ENCODE measurements at regions not wholly inside any gene's neighbourhood (a gene's known extent, or its start where the extent isn't known, plus 50 kb on each side); places are given as distances from the start of the nearest gene placed in this dataset.
"Not testable (repeated sequence)": the region's sequence is repeated elsewhere in the genome, so short reads cannot be mapped to it uniquely, and the experiment has no call there.

DNA sequence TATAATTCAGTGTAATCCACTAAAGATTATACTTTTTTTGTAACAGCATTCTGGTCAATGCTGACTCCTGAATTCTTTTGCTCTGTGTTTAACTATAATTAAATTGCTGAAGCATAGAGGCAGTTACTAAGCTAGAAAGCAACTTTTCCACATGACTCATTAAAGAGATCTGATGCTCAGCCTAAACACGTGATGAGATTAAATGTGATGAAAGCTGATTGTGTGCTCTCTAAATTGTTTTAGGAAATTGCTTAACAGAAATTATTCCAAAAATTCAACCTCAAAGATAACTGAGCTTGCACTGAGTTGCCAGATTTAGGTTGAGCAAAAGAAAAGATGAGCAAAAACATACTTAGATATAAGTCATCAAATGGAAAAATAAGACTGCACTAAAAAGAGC, 1033.6 kb downstream of the FAM181B start:
- DNase-seq: no peak

DNA sequence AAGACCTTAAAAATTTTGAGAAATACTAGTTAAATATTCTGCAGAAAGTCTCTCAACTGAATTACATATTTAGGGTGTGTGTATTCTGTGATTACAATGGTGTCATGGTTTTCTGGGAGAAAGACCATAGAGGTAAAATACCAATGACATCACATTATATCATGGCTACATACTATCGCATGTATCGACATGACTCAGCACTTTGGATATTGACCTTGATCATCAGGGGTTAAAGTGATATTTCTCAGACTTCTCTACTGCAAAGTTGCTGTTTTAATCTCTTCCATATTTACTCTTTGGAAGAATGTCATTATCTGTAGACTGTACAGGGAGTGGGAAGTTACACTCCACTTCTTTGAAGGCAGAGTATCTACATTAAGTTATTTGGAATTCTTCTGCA, 1046.6 kb downstream of the FAM181B start:
- no peak for DNase-seq

DNA sequence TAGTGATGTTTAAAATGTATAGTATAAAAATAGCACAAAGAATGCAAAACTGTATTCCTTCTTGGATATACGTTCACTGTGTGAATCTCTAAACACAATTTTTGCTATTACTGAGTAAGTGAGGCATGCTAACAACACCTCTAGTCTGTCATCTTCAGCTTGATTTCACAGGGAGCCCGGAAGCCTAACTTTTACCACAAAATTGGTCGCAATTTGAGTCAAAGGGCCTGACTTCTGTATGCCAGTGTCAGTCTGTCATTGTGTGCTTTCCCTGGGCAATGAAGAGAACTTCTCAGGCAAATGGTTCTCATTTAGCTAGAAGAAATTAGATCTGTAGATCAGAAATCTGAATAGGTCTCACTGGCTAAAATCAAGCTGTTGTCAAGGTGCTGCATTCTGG, 1059.5 kb downstream of the FAM181B start:
- DNase-seq: no peak

DNA sequence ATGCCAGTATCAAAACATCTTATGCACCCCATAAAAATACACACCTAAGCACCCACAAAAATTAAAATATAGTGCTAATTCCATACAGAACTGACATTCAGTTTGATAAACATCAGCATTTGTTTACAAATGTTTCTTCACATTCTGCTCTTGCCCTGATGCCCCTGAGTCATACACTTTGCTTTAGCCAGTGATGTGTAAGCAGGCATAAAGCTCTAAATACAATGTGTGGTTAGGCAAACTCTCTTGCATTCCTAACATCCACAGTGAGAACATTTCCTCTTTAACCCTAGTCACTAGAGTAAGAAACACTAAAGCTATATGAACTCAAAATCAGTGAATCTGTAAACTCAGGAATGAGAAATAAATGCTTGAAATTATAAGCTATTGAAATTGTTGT, 1060.7 kb downstream of the FAM181B start:
- DNase-seq: no peak

DNA sequence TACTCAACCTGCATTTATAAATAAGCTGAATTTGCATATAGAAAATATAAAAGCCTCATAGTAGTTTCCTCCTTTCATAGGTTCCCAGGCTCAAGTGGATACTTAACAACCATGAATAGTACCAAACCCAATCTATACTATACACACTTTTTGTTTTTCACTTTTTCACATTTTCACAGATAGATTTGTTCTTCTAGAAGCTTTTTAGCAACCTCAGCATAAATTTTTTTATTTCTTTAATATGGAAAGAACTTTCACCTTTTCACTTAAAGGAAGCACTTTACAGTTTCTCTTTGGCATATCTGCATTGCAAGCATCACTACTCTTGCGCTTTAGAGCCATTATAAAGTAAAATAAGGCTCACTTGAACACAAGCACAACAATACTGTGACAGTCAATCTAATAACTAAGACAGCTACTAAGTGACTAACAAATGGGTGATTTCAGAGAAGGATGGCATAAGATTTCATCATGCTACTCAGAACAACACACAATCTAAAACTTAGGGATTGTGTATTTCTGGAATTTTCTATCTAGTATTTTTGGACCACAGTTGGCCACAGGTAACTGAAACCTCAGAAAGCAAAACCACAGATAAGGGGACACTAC, 1063.6 kb downstream of the FAM181B start:
- no peak for DNase-seq

DNA sequence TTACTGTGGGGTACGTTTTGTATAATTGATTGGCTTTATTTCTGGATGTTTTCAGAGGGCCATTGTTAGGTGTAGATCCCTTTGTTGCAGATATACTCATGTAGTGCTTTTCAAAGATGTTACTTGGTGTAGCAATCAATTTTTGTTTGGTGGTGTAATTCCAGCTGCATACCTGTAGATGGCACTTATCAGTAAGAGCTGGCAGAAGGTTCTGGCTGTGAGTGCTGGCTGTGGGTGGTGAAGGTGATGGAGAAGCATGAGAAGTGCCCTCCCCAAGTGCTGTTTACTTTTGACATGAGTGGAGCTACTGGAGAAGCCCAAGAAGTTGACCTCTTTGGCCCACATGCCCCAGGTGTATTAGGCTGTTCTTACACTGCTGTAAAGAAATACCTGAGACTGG, 1074.9 kb downstream of the FAM181B start:
- peak; percentile 0 for DNase-seq

DNA sequence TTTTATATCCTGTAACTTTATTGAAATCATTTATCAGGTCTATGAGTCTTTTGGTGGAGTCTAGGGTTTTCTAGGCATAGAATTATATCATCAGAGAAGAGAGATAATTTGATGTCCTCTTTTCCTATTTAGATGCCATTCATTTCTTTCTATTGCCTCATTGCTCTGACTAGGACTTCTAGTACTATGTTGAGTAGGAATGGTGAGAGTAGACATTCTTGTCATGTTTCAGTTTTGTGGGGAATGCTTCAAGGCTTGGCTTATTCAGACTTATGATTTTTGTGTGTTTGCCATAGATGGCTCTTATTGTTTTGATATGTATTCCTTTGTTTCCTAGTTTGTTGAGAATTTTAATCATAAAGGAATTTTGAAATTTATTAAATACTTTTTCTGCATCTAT, 1078.3 kb downstream of the FAM181B start:
- DNase-seq: no peak

DNA sequence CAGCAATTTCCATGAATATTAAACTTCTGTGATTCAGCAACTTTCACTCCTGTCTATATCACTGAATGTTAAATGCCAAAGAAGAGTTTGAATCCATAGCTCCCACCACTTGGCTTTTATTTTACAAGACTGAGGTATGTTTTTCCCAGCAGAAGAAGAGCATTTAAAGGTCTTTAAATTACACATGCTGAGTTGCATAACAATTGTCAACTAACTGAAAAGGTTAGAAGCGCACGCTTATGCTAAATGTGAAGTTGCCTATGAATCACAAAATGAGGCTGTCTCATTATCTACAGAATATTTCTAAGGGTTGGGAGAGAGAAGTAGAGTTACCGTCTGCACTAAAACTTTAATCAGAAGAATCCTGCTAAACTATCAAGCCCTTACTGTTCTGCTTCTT, 1086.3 kb downstream of the FAM181B start:
- no peak for DNase-seq

DNA sequence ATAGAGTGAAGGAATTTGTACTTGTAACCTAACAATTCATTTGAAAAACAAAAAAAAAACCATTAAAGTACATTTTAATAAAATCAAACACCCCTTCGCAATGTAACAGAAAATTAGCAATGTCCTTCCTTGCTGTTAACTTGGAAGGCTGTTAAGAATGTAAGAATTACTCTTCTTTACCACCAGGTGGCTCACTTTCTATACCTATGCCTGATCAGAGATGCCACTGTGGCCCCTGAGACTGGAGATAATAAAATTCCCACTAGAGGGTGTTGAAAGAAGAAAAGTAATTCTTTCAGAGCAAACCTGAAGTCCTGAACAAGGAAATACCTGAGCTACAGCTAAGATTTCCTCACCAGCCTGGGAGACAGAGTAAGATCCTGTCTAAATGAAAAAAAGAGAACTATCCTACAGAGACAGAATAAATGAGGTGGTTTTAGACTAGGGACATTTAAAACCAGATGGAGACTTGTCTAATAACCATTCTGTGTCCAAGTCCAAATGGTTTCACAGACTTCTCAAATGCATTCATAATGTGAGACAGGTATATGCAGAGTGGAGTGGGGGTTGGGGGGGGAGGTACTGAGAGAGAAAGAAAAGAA, 1089.3 kb downstream of the FAM181B start:
- DNase-seq: peak; percentile 47

DNA sequence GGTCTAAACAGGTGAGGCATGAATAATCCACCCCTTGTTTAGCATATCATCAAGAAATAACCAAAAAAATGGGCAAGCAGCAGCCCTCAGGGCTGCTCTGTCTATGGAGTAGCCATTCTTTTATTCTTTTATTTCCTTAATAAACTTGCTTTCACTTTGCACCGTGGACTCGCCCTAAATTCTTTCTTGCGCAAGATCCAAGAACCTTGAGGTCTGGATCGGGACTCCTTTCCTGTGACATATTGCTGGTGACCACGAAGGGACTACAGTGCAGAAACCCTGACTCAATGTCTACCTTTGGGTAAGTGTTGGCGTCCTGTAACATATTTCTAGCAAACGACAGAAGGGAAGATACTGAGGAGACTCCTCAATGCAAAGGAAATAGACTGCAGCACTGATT, 1099.2 kb downstream of the FAM181B start:
- no peak for DNase-seq

DNA sequence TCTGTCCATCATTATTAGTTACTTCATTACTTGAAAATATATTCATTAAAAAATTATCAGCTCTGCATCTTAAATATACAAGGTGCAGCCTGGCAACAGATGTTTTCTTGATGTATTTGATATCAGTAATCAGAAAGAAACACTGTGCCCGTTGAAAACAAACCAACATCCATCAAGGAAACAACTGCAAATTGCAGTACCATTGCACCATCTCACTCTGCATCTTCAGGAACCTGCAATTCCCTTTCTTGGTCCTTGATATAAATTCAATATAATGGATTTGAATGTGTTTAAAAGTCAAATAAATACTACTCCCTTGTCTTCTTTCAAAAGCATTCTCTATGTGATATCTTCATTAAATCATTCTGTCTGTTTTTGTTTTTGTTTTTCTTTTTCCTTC, 1131.2 kb downstream of the FAM181B start:
- no peak for DNase-seq

DNA sequence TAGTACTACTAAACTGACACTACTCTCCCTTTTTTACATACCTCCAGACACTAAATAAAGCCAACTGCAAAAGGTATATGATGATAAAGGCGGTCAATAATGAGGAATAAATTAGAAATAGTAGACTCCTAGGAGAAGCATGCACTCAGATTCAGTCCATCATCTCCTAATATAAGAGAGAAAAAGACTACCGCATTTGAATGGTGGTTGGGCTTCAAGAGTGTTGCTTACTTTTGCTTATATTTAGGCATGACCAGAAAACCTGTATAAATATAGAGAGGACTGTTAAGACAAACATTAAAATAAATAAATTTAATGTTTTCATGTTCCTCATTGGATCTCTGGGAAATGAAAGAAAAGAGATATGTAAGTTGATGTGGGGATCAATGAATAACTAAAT, 1137.0 kb downstream of the FAM181B start:
- DNase-seq: no peak

DNA sequence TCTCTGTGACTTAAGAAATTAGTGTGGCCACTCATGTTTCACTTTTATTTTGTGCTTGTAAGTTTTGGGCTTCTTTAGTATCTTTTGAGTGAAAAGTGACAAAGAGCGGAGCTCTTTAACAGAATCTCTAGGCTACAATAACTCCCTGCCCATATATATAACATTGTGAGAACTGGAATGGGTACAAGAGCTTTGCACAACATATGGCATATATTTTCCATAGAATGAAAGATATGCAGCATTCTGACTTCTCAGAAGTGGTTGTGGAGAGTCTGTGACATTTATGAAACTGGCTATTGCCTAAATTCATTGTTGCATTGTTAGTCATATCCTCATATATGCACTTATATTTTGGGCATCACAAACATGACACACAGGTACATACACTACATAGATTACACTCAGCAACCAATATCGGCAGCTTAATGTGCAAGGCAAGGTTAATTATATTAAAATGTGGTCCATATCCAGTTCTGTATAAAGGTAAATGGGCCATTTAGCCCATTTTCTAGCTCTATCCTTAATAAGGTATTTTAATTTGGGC, 1148.2 kb downstream of the FAM181B start:
- no peak for DNase-seq

DNA sequence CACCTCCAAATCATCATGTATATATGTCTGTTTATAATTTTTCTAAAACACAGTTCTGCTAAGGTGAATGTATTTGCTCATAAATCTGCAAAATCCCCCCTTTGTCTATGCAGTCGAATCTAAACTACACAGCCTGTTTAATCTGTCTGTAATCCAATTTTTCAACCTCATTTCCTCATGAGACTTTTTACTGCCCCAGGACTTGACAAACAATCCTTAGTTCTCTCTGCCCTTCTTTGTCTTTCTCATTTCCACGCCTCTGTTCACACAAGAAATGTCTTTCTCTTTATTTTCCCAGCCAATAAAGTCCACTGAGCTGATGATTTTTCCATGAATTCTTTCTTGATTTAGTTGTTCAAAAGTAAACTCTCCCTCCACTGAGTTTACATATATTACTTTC, 1154.3 kb downstream of the FAM181B start:
- no peak for DNase-seq

DNA sequence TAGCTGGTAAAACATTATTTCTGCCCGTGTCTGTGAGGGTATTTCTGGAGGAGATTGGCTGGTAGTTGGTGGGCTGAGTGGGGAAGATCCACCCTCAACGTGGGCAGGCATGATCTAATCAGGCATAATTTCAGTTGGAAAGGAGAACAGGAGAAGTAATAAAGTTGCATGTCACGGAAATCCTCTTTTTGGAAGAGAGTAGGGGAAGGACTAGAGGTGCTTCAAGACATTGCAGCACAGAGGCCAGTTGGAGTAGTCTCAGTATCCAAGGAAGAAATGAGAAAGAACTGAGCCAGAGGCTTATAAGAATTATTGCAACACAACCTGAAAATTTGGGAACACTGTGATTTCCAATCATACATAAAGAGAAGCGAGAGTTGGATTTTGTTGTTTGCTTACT, 1155.1 kb downstream of the FAM181B start:
- no peak for DNase-seq

DNA sequence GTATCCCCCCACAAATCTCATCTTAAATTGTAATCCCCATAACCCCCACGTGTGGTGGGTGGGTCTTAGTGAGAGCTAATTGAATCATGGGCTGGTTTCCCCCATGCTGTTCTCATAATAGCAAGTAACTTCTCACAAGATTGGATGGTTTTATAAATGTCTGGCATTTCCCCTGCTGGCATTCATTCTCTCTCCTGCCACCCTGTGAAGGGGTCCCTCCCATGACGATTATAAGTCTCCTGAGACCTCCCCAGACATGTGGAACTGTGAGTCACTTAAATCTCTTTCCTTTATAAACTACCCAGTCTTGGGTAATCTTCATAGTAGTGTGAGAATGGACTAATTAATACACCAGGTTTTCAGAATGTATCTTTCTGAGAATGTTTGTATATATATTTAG, 1159.4 kb downstream of the FAM181B start:
- no peak for DNase-seq

DNA sequence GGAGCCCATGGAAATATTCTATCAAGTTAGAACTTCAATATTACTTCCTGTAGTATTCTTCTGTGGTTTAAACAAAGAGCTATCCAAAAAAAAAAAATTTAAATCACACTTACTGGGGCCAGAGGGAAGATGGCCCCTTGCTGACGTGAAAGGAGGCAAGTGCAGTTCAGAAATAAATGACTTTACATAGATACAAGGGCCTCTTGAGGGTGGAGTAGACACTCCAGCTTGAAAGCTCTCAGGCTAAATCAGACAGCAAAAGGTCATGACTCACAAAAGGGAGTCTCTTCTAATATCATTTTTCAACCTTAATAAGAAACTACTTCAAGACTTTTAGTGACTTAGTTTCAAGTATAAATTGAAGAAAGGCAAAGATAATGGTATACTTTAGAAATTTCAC, 1160.3 kb downstream of the FAM181B start:
- no peak for DNase-seq

DNA sequence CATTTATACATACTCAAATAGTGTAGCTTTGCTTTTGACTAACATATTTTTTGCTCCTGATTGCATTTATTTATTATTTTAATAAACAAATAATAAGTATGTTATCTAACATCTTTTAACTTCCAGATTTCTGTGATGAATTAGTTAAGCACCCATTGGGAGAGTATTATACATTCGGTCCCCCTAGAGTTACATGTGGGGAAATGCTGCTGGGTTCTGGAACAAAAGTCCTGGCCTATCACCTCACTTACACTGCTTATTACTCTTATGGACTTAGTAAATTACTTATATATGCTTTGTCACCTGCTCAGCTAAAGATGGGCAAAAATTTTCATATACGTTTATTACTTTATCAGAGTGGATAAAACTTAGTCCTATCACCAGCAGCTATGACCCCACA, 1163.0 kb downstream of the FAM181B start:
- DNase-seq: no peak

DNA sequence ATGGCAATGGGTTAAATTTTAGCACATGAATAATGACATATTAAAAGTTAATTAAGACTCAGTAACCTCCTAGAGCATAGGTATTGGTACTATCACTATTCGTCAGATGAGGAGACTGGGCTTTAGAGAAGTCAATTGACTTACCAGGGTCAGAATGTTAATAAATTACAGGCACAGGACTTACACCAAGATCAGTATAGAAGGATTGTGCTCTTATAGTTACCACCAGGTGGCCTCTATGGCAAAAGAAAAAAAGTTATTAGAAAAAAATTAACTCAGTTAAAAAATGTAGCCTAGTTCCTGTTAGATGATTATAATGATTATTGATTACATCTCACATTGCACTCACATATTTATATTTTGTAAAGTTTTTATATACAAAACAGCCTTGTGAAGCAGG, 1163.7 kb downstream of the FAM181B start:
- DNase-seq: no peak

DNA sequence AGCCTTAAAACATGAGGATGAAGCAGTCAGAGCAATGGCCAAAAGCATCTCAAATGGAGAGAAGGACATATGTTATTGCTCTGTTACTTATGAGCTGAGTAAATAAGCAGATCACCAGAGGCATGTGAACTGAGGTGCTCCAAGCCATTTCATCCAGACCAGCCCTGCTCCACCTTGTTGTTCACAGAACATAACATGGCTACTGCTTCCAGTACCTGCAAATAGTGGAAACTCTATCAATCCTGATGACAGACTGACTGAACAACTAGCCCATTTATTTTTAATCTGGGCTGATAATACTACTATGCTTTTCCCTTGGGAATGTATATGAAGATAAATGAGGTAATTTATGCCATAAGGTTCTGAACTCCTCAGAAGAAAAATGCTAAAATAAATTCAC, 1164.7 kb downstream of the FAM181B start:
- no peak for DNase-seq

DNA sequence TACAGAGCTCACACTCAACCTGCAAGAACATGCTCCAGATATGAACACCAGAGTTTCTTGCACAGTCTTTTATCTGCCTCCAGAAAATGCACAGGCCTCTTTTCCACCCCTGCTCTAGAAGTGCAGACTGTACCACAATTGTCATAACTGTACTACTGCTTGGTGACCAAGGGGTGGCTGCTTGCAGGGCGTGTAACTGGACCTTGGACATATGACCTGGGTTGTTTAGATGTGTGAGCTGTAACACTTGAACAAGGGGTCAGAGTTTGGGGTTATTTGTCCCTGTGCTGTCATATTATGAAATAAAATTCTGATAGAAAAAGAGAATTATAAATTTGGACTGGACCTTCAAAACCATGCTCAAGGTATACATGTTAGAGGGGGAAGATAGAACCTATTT, 1185.5 kb downstream of the FAM181B start:
- no peak for DNase-seq

DNA sequence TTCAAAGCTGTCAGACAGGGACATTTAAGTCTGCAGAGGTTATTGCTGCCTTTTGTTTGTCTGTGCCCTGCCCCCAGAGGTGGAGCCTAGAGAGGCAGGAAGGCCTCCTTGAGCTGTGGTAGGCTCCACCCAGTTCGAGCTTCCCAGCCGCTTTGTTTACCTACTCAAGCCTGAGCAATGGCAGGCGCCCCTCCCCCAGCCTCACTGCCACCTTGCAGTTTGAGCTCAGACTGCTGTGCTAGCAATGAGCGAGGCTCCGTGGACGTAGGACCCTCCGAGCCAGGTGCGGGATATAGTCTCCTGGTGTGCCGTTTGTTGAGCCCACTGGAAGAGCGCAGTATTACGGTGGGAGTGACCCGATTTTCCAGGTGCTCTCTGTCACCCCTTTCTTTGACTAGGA, 1193.9 kb downstream of the FAM181B start:
- not testable (repeated sequence) for DNase-seq

DNA sequence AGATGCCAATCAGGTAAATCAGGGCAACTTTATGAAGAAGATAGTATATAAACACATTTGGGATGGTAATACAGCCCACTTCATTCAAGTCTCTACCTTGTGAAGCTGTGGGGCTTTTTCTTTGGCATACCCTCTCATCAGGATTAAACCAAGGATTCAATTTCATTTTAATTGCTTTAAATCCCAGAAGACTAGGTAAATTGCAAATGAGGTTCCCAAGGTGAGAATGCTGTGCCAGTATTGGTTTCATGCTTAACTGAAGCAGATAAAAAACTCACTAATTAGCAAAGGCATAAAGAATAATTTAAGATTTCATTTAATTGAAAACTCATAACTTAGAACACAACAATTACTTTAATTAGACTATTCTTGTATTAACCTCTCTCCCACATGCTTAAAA, 1218.1 kb downstream of the FAM181B start:
- DNase-seq: no peak

DNA sequence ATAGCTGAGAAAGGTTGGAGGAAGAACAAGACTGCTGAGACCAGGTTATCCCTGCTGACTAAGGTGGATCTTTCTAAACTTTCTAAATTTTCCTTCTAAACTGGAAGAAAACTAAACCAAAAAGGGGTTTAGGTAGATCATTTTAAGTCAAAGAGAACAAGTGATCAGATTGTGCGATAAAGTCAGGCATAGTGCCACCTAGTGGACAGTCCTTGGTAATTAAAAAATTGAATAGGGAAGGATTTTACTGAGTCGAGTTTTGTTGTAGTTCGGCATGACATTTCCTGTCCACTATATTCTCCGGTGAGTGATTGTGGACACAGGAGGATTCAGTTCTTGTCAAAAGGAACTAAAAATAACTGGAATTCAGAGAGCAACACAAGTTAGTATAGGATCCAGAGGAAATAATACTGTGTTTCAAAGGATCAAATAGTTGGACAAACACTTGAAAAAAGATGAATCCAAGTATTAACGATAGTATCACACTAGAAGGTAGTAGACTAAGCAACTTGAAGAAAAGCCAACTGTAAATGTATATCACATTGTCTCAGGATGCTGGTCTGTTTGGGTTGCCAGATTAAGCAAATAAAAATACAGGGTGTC, 1236.4 kb downstream of the FAM181B start:
- peak; percentile 3 for DNase-seq

DNA sequence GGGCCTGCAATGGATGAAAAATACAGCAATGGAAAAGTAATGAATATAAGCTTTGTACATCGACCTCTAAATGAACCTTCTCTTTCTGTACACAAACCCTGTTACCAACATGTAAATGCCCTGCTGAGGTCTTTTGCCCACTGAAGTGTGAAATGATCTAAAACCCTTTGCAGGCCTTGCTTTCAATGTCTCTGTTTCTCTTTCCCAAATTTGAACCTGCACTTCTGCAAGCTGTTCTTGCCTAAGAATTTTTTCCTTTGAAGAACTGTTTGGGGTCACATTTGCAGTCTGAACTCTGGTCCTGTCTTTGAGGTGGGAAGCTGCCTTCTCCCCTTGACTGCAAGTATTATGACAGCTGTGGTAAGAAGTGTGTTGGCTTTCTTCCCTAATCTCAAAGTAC, 1237.1 kb downstream of the FAM181B start:
- DNase-seq: no peak

All from NCI-H2171 treated with DMSO at 0.1 percent for 48 hours (cell line).